GM12891 (cell line): ENCODE measurements at regions not wholly inside any gene's neighbourhood (a gene's known extent, or its start where the extent isn't known, plus 50 kb on each side); places are given as distances from the start of the nearest gene placed in this dataset.
"Not testable (repeated sequence)": the region's sequence is repeated elsewhere in the genome, so short reads cannot be mapped to it uniquely, and the experiment has no call there.

Source experiments
- DNase-seq: peaks from one replicate; pipeline ENCODE4 v3.0.0; 2011; ENCODE audit warnings: low spot score; ENCODE audit not compliant: insufficient read length
- FAIRE-seq: peaks from 2 replicates; lab custom pipeline; 2011; peaks lifted over from hg19 to GRCh38; lab: Jason Lieb, UNC
- PAX5 ChIP-seq: IDR thresholded peaks from 2 replicates; pipeline ENCODE4 v1.6.1; 2011; ENCODE audit warnings: low read length, moderate library complexity, mild to moderate bottlenecking; ENCODE audit not compliant: insufficient read depth, severe bottlenecking
- POLR2A ChIP-seq: IDR thresholded peaks from 2 replicates; pipeline ENCODE4 v1.6.1; 2011; ENCODE audit warnings: low read depth, low read length, control low read depth
- POLR2AphosphoS5 ChIP-seq: IDR thresholded peaks from 2 replicates; pipeline ENCODE4 v1.6.1; 2011; ENCODE audit warnings: low read depth, low read length, control low read depth
- POU2F2 ChIP-seq: IDR thresholded peaks from 2 replicates; pipeline ENCODE4 v1.6.1; 2011; ENCODE audit warnings: low read depth, mild to moderate bottlenecking, control low read depth, low read length, moderate library complexity
- SPI1 ChIP-seq: IDR thresholded peaks from 2 replicates; pipeline ENCODE4 v1.6.1; 2011; ENCODE audit warnings: low read depth, low read length, control low read depth
- TAF1 ChIP-seq: IDR thresholded peaks from 2 replicates; pipeline ENCODE4 v1.6.1; 2011; ENCODE audit warnings: low read depth, low read length, control low read depth

- no peak for DNase-seq
- FAIRE-seq = no peak
- TF ChIP-seq TAF1 = no peak
- TF ChIP-seq PAX5 = no peak
- no peak for TF ChIP-seq POLR2A
- no peak for TF ChIP-seq POLR2AphosphoS5
- TF ChIP-seq SPI1 = no peak
- no peak for TF ChIP-seq POU2F2
Measured at GRCh38 chr1:68890736-68891135, 393.9 kb upstream of the DEPDC1 start.

GRCh38 chr1:68904477-68904876 lies 407.6 kb upstream of the DEPDC1 start:
- TF ChIP-seq POLR2AphosphoS5 (no peak), TAF1 (no peak), POLR2A (no peak), PAX5 (no peak), SPI1 (no peak), POU2F2 (no peak)
- no peak for FAIRE-seq
- no peak for DNase-seq

- DNase-seq (no peak), FAIRE-seq (no peak)
- no peak for TF ChIP-seq PAX5
- no peak for TF ChIP-seq SPI1
- no peak for TF ChIP-seq TAF1
- TF ChIP-seq POLR2A = no peak
- TF ChIP-seq POU2F2 = no peak
- no peak for TF ChIP-seq POLR2AphosphoS5
Measured at GRCh38 chr1:68906431-68906830, 409.5 kb upstream of the DEPDC1 start.

DNA sequence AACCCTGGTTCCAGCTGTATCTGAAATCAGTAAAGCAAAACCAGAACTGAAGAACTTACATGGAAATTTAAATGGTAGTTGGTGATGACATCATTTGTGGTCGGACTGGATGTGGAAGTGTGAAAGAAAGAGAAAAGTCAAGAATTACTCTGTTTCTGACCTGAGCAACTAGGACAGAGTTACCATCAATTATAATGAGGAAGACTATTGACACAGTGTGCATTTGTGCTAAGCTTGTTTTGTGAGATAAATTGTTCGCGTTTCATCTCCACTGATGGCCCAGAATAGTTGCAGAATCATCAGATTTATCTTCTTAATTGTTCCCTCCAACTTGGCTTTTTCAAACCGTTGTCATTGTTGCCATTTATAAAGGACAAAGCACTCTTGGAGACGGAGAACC lies 410.6 kb upstream of the DEPDC1 start:
- FAIRE-seq (no peak), DNase-seq (no peak)
- TF ChIP-seq TAF1 (no peak), POU2F2 (no peak), PAX5 (no peak), POLR2AphosphoS5 (no peak), POLR2A (no peak), SPI1 (no peak)

- DNase-seq (no peak), FAIRE-seq (no peak)
- no peak for TF ChIP-seq POLR2AphosphoS5
- TF ChIP-seq SPI1 = no peak
- no peak for TF ChIP-seq PAX5
Measured at GRCh38 chr1:68908316-68908715, 411.4 kb upstream of the DEPDC1 start.

- FAIRE-seq (no peak), DNase-seq (no peak)
Measured at GRCh38 chr1:68916221-68916902, 419.5 kb upstream of the DEPDC1 start.

DNA sequence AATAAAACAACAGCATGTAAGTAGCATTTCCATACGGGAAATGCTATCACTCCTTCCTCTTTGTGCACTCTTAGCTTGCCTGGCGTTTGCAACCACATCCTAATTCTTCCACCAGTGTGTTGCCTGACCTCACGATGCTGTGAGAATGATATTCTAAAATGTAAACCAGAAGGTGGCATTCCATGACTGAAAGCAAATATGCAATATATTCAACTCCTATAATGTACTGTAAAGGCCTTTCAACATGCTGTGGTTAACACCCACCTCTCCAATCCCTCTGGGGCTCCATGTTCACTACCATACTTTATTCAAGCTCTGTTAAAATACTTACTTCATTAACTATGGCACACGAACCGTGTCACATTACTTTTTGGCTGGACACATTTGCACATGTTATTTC lies 420.6 kb upstream of the DEPDC1 start:
- no peak for TF ChIP-seq SPI1
- TF ChIP-seq POLR2AphosphoS5 = no peak
- no peak for TF ChIP-seq TAF1
- no peak for TF ChIP-seq POLR2A
- DNase-seq (no peak), FAIRE-seq (no peak)

More at GRCh38 chr1:68916221-68916902, 419.5 kb upstream of the DEPDC1 start:
- TF ChIP-seq POU2F2 = no peak

DNA sequence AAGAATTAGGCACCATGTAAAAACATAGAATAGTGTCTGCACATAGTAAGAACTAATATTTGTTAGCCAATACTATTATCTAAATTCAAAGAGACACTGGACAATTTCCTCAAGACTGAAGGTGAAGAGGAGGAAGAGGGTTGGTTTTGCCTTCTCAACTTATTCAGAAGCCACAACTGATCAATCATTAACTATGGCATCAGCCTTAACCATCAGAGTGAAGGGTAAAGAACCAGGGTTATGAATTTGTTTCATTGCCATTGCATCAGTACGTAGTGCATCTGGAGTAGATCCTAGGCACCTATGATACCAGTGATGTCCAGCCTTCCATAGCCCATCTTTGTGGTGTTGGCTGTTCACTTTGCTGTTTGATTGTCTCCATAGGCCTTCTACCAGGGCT lies 421.7 kb upstream of the DEPDC1 start:
- DNase-seq = no peak
- TF ChIP-seq POU2F2 (no peak), POLR2A (no peak), POLR2AphosphoS5 (no peak)
- FAIRE-seq = no peak

DNA sequence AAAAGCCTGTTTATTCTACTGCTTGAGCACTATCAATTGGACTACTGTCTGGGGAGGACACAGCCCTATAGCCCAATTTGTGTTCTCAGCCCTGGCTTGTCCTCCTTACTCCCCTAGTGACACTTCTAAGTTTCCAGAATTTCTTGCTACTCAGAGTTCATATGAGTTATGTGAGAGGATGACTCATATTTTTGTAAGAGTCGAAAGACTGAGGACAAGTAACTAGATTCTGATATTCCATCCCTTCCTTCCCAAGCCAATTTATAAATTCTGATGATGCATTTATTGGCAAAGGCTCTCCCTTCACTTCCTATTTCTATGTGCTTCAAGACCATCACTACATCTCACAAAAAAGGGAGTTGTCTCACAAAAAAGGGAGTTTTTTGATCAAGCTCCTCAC lies 422.2 kb upstream of the DEPDC1 start:
- no peak for TF ChIP-seq SPI1
- no peak for TF ChIP-seq TAF1
- TF ChIP-seq POU2F2 = no peak
- TF ChIP-seq POLR2A = no peak
- TF ChIP-seq POLR2AphosphoS5 = no peak
- TF ChIP-seq PAX5 = no peak
- no peak for DNase-seq
- no peak for FAIRE-seq

GRCh38 chr1:68923475-68924088 lies 426.7 kb upstream of the DEPDC1 start:
- not testable (repeated sequence) for DNase-seq, FAIRE-seq

- FAIRE-seq (no peak), DNase-seq (no peak)
- no peak for TF ChIP-seq PAX5
- no peak for TF ChIP-seq POU2F2
- TF ChIP-seq TAF1 = no peak
- TF ChIP-seq POLR2AphosphoS5 = no peak
- no peak for TF ChIP-seq SPI1
- no peak for TF ChIP-seq POLR2A
Measured at GRCh38 chr1:68930101-68930500, 433.2 kb upstream of the DEPDC1 start.
